IMR-90 (cell line): ENCODE measurements at regions not wholly inside any gene's neighbourhood (a gene's known extent, or its start where the extent isn't known, plus 50 kb on each side); places are given as distances from the start of the nearest gene placed in this dataset.
"Not testable (repeated sequence)": the region's sequence is repeated elsewhere in the genome, so short reads cannot be mapped to it uniquely, and the experiment has no call there.

ENCODE experiments used
- ATAC-seq: fragments of 200-7000 bp; cut with Tn5 transposase; 2 replicates; pipeline ENCODE4 v1.9.1; 2020; ENCODE audit warnings: low read depth, mild to moderate bottlenecking, moderate library complexity
- BruUV-seq: library from RNA; stranded (reverse); fragments of 400-500 nt; replicated peaks from 2 replicates; lab custom pipeline; 2021; lab: Mats Ljungman, UMichigan
- CTCF ChIA-PET: fragments of 300-600 bp; formaldehyde crosslinking; extraction: SDS; loops from one replicate; lab custom pipeline; 2021; ENCODE audit warnings: antibody characterized with exemption; lab: Yijun Ruan, JAX
- POLR2A ChIA-PET: fragments of 300-600 bp; sonication (Branson Sonifier 250); formaldehyde crosslinking; loops from one replicate; lab custom pipeline; 2022; ENCODE audit warnings: antibody characterized with exemption; ENCODE audit not compliant: unreplicated experiment; lab: Charles Lee
- DNase-seq: peaks from one replicate; pipeline ENCODE4 v3.0.0; 2013
- H2AFZ ChIP-seq: replicated peaks from 2 replicates; pipeline ENCODE3; 2013; ENCODE audit warnings: low read length, mild to moderate bottlenecking; ENCODE audit not compliant: poor library complexity
- H2AK5ac ChIP-seq: 2 replicates; pipeline ENCODE4 v1.6.1; 2013; ENCODE audit warnings: low read depth, low read length, inconsistent platforms
- H2AK9ac ChIP-seq: replicated peaks from 2 replicates; pipeline ENCODE3; 2013; ENCODE audit warnings: mild to moderate bottlenecking, low read depth, low read length, moderate library complexity; ENCODE audit not compliant: poor library complexity
- H2BK120ac ChIP-seq: 2 replicates; pipeline ENCODE4 v1.6.1; 2013; ENCODE audit warnings: low read depth, low read length, inconsistent platforms
- H2BK15ac ChIP-seq: 3 replicates; pipeline ENCODE4 v1.6.1; 2013; ENCODE audit warnings: low read depth, low read length, inconsistent platforms
- H2BK20ac ChIP-seq: 2 replicates; pipeline ENCODE4 v1.6.1; 2013; ENCODE audit warnings: low read depth, mild to moderate bottlenecking, inconsistent platforms, low read length, moderate library complexity
- H2BK5ac ChIP-seq: 2 replicates; pipeline ENCODE4 v1.6.1; 2013; ENCODE audit warnings: mild to moderate bottlenecking, low read depth, low read length, inconsistent platforms; ENCODE audit not compliant: poor library complexity, severe bottlenecking
- H3K14ac ChIP-seq: replicated peaks from 2 replicates; pipeline ENCODE4 v1.6.1; 2013; ENCODE audit warnings: low read depth, low read length, inconsistent platforms
- H3K18ac ChIP-seq: 2 replicates; pipeline ENCODE4 v1.6.1; 2013; ENCODE audit warnings: low read depth, low read length, control low read depth
- H3K23ac ChIP-seq: 2 replicates; pipeline ENCODE4 v1.6.1; 2013; ENCODE audit warnings: low read depth, low read length, inconsistent platforms
- H3K27ac ChIP-seq: 2 replicates; pipeline ENCODE4 v1.5.1; 2013; ENCODE audit warnings: mild to moderate bottlenecking, control low read depth, low read length; ENCODE audit not compliant: insufficient read depth
- H3K27me3 ChIP-seq: 2 replicates; pipeline ENCODE4 v1.6.1; 2013; ENCODE audit warnings: low read length; ENCODE audit not compliant: control insufficient read depth, insufficient read depth
- H3K36me3 ChIP-seq: 2 replicates; pipeline ENCODE4 v1.6.1; 2013; ENCODE audit warnings: low read length, mixed read lengths; ENCODE audit not compliant: control insufficient read depth, insufficient read depth
- H3K4ac ChIP-seq: 2 replicates; pipeline ENCODE4 v1.6.1; 2013; ENCODE audit warnings: low read depth, low read length, inconsistent platforms
- H3K4me1 ChIP-seq: 2 replicates; pipeline ENCODE4 v1.6.1; 2013; ENCODE audit warnings: low read length, mixed read lengths; ENCODE audit not compliant: control insufficient read depth, insufficient read depth
- H3K4me2 ChIP-seq: 2 replicates; pipeline ENCODE4 v1.6.1; 2013; ENCODE audit warnings: low read depth, mild to moderate bottlenecking, control low read depth, low read length, moderate library complexity
- H3K4me3 ChIP-seq: 2 replicates; pipeline ENCODE4 v1.5.1; 2013; ENCODE audit warnings: low read depth, mild to moderate bottlenecking, control low read depth, low read length, moderate library complexity; ENCODE audit not compliant: insufficient read depth
- H3K56ac ChIP-seq: 2 replicates; pipeline ENCODE4 v1.6.1; 2013; ENCODE audit warnings: low read length, inconsistent platforms; ENCODE audit not compliant: insufficient read depth; ENCODE audit errors: extremely low read depth
- H3K79me1 ChIP-seq, 2 experiments: 2 replicates each; pipeline ENCODE4 v1.6.1; 2013; ENCODE audit warnings: low read length in 2 of 2, inconsistent platforms in 1 of 2, low read depth in 1 of 2
- H3K9ac ChIP-seq: 2 replicates; pipeline ENCODE4 v1.6.1; 2013; ENCODE audit warnings: low read depth, low read length, control low read depth
- H3K9me1 ChIP-seq: 2 replicates; pipeline ENCODE4 v1.6.1; 2013; ENCODE audit warnings: low read length, inconsistent platforms; ENCODE audit not compliant: insufficient read depth
- H3K9me3 ChIP-seq: 2 replicates; pipeline ENCODE4 v1.6.1; 2013; ENCODE audit warnings: low read length; ENCODE audit not compliant: control insufficient read depth, insufficient read depth
- H4K20me1 ChIP-seq: 2 replicates; pipeline ENCODE4 v1.6.1; 2013; ENCODE audit warnings: low read length, inconsistent platforms; ENCODE audit not compliant: insufficient read depth
- H4K5ac ChIP-seq: 2 replicates; pipeline ENCODE4 v1.6.1; 2013; ENCODE audit warnings: mild to moderate bottlenecking, low read depth, low read length, control low read depth
- H4K8ac ChIP-seq, 2 experiments: 2 replicates each; pipeline ENCODE4 v1.6.1; 2013; ENCODE audit warnings: low read depth in 2 of 2, low read length in 2 of 2, control low read depth in 1 of 2, inconsistent platforms in 1 of 2
- H4K91ac ChIP-seq: 2 replicates; pipeline ENCODE4 v1.6.1; 2013; ENCODE audit warnings: low read depth, low read length, inconsistent platforms; ENCODE audit not compliant: insufficient read depth
- WGBS, 2 experiments: methylation state at CpG; one replicate each; pipeline versions ENCODE4 v1.1.5 to v1.1.7; 2013; ENCODE audit warnings: missing lambda C conversion rate in 2 of 2; ENCODE audit not compliant: insufficient read length in 1 of 2; ENCODE audit errors: extremely low coverage in 2 of 2; 5-methylcytosine and 5-hydroxymethylcytosine counted together
- dilution Hi-C: fragments of 300-500 bp; cut with HindIII; formaldehyde crosslinking; loops from one replicate; pipeline ENCODE4 v1.14.3; 2018; ENCODE audit warnings: low sequenced_read_pairs; ENCODE audit not compliant: unreplicated experiment
- in situ Hi-C: fragments of 300-500 bp; cut with MboI; formaldehyde crosslinking; loops from 3 replicates; pipeline ENCODE4 v1.14.3; 2019; ENCODE audit warnings: low sequenced_read_pairs, inconsistent platforms, mixed read lengths
- intact Hi-C: fragments of 100-400 bp; cut with micrococcal nuclease; formaldehyde crosslinking; loops from 2 replicates; pipeline ENCODE4 v1.10.0; 2022

DNA sequence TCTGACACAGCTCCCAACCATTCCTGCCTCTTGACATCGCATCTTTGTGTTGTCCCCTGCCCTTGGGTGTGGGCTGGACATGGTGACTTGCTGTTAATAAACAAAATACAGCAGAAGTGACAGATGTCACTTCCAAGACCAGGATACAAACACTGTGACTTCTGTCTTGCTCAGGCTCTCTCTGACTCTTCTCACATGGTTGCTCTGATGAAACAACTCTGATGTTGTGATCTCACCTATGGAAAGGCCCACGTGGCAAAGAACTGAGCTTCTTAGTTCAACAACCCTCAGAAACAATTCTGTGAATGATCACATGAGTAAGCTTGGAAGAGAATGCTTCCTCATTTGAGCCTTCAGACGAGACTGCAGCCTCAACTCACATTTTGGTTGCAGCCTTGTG lies 94.9 kb downstream of the ARHGAP11B start:
- in situ Hi-C loops, H3K18ac ChIP-seq, H3K36me3 ChIP-seq, H2AK5ac ChIP-seq, H4K20me1 ChIP-seq, H4K8ac ChIP-seq, H3K23ac ChIP-seq, H3K9me1 ChIP-seq, H3K4ac ChIP-seq, CTCF ChIA-PET, H3K4me2 ChIP-seq, H3K79me1 ChIP-seq, H3K9ac ChIP-seq, H3K56ac ChIP-seq, POLR2A ChIA-PET, H3K27ac ChIP-seq, ATAC-seq, H2AK9ac ChIP-seq, H3K9me3 ChIP-seq, H4K91ac ChIP-seq, dilution Hi-C loops, DNase-seq, H2BK15ac ChIP-seq, H4K5ac ChIP-seq, H3K27me3 ChIP-seq, H2AFZ ChIP-seq, BruUV-seq, H3K4me3 ChIP-seq, H3K14ac ChIP-seq, H2BK5ac ChIP-seq, H2BK20ac ChIP-seq, H2BK120ac ChIP-seq, intact Hi-C loops, H3K4me1 ChIP-seq: not testable (repeated sequence)
- no CpG with 5 or more reads among the region's 3 CpGs for whole genome bisulfite sequencing, 2 experiments

DNA sequence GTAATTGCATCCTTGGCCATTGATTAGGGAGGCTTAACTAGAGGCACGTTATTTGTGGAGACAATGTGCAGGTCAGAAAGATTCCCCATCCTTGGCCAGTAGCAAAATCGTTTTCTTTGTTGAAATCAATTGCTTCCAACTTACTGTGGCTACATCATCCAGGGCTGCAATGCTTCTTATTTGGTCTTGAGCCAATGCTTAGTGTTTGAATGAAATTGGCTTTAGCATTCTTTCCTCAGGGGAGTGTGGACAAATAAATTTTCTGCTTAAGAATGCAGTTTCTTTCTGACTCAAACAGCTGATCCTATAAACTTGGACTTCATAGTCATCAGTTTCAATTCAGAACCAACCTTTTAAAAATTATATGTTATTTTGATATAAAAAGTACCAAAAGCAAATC lies 95.6 kb downstream of the ARHGAP11B start:
- H3K4ac ChIP-seq, H3K79me1 ChIP-seq, H3K14ac ChIP-seq, in situ Hi-C loops, H4K8ac ChIP-seq, H3K56ac ChIP-seq, H3K4me1 ChIP-seq, H4K5ac ChIP-seq, H4K91ac ChIP-seq, H3K27me3 ChIP-seq, H4K20me1 ChIP-seq, H3K18ac ChIP-seq, H3K36me3 ChIP-seq, H3K27ac ChIP-seq, H2BK120ac ChIP-seq, H2BK15ac ChIP-seq, CTCF ChIA-PET, intact Hi-C loops, H3K4me2 ChIP-seq, H3K4me3 ChIP-seq, H3K9me1 ChIP-seq, H2BK5ac ChIP-seq, H3K23ac ChIP-seq, H3K9ac ChIP-seq, H3K9me3 ChIP-seq, POLR2A ChIA-PET, H2AK9ac ChIP-seq, H2AK5ac ChIP-seq, H2AFZ ChIP-seq, DNase-seq, H2BK20ac ChIP-seq, dilution Hi-C loops: not testable (repeated sequence)
- no CpG with 5 or more reads among the region's 2 CpGs for WGBS, 2 experiments
- peak; percentile 84 for ATAC-seq
- BruUV-seq: TSS peak; percentile 27
